Heart left ventricle (tissue), 13 donors: ENCODE measurements at regions not wholly inside any gene's neighbourhood (a gene's known extent, or its start where the extent isn't known, plus 50 kb on each side); places are given as distances from the start of the nearest gene placed in this dataset.

Experiments used
- POLR2A ChIP-seq, 2 donors: fragments of 450-650 bp; IDR thresholded peaks; one replicate each; pipeline ENCODE4 v1.6.1; 2017; ENCODE audit warnings: antibody characterized with exemption in 2 of 2, mild to moderate bottlenecking in 2 of 2, moderate library complexity in 2 of 2
- TF ChIP-seq, protein P1 (sequence below), 12 donors: fragments of 200-600 bp; sonication (generic) in 4 of 12; IDR thresholded peaks; one replicate each; pipeline versions ENCODE4 v1.5.0 to v1.8.0; 2018 to 2022; ENCODE audit warnings: antibody characterized with exemption in 12 of 12, mild to moderate bottlenecking in 5 of 12
- donor health status: ischemic (EF 13 %, LVEDD 7.1; RV severe dilation, severe dysfunction).
- donor health status: DM: no; HTN: yes; CAD: no.
- donor health status: DM: no; HTN: no; CAD: no.
- donor health status: ischemic (EF 25% LVEDD 6.9; RV normal size, moderate dysfunction).
- donor health status: ischemic (EF 25% LVEDD 5.7; RV mildly dilated, moderate dysfunction).
- donor health status: ischemic (EF 35%, LVEDD 5.7; RV mildly dilated, moderate dysfunction).
- donor health status: nonischemic (EF 11% LVEDD 7.7; RV severe dilation, severe dysfunction).
- donor health status: DM: yes; HTN: yes; CAD: no.
- donor health status: PGD.
- donor health status: ischemic (EF 29% LVEDD 5.4; RV normal size, mild dysfunction).
- donor health status: nonischemic (EF 23%, LVEDD 6.1; RV moderate dilation, normal function).

DNA sequence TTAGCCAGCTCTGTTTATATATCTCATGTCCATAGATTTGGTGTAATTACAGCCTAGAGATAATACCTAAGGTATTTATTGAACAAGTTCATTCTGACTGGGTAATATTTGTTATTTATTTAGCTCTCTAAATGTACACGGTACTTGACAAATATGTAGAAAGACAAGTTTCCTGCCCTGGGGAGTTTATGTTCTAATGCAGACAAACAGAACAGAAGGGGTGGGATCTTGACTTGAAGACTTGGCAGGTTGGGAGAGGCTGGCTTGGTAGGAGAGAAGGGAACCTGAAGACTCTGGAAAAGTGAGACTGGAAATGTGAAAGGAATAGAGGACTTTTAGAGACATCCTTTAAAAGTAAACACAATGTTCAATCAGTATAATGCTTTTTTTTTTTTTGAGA lies 97.7 kb upstream of the CDK6 start:
- no peak for TF ChIP-seq POLR2A (IDR thresholded peaks at IDR 0.05)
- TF ChIP-seq, protein P1, sequence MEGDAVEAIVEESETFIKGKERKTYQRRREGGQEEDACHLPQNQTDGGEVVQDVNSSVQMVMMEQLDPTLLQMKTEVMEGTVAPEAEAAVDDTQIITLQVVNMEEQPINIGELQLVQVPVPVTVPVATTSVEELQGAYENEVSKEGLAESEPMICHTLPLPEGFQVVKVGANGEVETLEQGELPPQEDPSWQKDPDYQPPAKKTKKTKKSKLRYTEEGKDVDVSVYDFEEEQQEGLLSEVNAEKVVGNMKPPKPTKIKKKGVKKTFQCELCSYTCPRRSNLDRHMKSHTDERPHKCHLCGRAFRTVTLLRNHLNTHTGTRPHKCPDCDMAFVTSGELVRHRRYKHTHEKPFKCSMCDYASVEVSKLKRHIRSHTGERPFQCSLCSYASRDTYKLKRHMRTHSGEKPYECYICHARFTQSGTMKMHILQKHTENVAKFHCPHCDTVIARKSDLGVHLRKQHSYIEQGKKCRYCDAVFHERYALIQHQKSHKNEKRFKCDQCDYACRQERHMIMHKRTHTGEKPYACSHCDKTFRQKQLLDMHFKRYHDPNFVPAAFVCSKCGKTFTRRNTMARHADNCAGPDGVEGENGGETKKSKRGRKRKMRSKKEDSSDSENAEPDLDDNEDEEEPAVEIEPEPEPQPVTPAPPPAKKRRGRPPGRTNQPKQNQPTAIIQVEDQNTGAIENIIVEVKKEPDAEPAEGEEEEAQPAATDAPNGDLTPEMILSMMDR (IDR thresholded peaks at IDR 0.05): no peak
